AG08395 (cell line): ENCODE measurements at regions not wholly inside any gene's neighbourhood (a gene's known extent, or its start where the extent isn't known, plus 50 kb on each side); places are given as distances from the start of the nearest gene placed in this dataset.
"Not testable (repeated sequence)": the region's sequence is repeated elsewhere in the genome, so short reads cannot be mapped to it uniquely, and the experiment has no call there.

Experiments used
- DNase-seq: peaks from one replicate; pipeline ENCODE4 v3.0.0; 2012; ENCODE audit warnings: mixed read lengths, low spot score

DNA sequence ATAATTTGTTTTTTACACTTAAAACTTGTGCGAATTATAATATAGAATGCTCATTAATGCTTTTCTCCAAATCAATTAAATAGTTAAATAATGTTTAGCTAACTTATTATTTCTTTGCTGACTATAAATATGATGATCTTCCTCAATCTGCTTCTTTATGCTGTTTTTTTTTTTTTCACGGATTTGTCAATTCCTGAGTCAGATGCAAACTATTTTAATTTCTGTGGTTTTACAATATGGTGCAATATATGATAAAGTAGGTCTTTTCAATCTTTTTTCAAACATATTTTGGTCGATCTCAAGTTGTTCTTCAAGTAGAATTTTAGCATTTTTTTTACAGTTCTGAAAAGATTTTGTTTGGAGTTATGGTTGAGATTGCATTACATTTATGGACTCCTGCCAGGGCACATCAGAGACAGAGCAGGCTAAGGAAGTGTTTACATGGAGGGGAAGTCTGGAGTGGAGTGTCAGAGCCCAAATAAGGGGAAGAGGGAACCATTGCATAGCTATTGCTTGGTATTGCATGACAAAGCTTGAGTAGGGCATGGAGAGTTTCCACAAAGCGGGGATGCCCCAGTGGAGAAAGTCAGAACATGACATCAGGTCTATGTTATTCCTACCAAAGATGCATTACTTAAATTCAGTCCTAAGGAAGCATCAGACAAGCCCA lies 204.4 kb downstream of the OTUD1 start:
- no peak for DNase-seq

DNA sequence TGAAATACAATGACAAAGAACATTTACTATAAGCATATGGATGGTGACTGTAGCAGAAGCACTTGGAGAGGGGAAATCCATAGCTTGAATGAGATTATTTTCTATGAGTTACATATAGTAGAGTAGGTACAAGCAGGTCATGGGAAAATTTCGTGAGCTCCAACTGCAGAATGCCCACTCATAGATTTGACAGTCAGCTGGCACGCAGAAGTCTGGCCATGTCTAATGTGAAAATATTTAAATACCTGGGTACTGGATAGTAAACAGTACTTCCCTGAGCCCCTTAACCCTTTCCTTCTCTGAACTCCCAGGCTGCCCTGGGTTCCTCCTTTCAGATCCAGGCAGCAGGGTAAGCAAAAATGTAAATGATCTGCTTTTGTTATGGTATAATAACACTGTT lies 209.7 kb downstream of the OTUD1 start:
- no peak for DNase-seq

DNA sequence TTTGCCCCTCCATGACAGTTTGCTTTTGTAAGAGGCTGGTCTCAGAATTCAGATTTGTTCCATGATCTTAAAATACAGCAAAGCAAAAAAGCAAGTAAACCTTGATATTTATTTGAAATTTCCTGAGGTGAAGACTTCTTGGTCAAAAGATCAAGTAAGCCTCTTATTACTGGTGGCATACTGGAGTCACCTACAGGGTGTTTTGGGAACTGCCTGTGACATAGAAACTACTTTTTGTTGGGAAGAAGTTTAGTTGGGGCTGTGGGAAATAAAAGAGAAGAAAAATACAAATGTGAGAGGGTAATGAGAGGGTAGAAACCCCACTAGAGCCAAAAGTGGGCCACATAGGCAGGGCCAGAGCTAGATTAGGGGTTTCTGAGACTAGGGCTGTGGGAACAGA lies 217.9 kb downstream of the OTUD1 start:
- no peak for DNase-seq

DNA sequence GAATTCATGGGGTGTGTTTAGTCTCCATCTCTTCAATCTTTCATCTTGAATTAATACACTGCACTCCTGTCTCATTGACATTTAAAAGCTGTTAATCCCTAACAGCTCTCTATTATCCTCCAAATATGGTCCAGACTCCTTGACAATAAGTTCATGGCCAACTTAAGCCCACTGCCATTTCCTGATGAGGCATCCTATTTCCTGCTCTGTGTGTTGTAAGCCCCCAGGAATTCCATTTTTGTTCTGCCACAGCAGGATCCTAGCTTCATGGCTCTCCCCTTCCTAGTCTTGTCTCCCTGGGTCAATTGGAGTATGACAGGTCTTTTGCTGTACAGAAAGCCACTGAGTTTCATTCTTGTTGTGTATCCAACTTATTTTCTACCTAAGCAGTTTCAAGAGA lies 218.8 kb downstream of the OTUD1 start:
- DNase-seq, result no peak

DNA sequence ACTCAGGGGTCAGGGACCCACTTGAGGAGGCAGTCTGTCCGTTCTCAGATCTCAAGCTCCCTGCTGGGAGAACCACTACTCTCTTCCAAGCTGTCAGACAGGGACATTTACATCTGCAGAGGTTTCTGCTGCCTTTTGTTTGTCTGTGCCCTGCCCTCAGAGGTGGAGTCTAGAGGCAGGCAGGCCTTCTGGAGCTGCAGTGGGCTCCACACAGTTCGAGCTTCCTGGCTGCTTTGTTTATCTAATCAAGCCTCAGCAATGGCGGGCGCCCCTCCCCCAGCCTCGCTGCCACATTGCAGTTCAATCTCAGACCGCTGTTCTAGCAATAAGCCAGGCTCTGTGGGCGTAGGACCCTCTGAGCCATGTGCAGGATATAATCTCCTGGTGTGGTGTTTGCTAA lies 233.0 kb downstream of the OTUD1 start:
- DNase-seq, result not testable (repeated sequence)

DNA sequence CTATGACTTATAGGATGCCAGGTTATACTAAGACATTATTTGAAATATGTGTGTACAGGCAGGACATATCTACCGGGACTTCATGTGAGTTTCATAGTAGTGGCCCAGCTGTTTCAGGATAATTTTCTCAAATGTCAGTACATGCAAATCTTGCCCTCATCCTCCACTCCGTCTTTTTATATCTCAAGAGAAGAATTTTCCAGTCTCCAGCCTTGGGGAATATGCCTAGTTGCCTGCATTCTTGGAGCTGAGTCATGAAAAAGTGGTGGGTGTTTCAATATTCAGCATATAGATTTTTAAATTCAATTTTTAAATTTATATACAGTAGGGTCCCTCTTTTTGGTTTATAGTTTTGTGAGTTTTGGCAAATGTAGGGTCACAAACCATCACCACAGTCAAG lies 236.7 kb downstream of the OTUD1 start:
- no peak for DNase-seq

DNA sequence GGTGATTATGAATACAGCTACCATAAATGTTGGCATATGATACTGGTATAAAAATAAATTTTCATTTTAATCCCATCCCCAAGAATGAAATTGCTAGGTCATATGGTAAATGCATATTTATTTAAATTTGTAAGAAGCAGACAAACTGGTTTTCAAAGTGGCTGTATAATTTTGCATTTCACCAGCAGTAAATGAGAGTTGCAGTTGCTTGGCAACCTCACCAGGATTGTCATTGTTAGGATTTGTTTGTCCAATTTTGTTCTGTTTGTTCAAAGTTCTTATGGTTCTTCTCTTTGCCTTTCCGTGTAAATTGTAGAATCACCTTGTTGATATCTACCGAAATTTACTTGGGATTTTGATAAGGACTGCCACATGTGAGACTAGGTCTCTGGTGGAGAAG lies 237.4 kb downstream of the OTUD1 start:
- no peak for DNase-seq

DNA sequence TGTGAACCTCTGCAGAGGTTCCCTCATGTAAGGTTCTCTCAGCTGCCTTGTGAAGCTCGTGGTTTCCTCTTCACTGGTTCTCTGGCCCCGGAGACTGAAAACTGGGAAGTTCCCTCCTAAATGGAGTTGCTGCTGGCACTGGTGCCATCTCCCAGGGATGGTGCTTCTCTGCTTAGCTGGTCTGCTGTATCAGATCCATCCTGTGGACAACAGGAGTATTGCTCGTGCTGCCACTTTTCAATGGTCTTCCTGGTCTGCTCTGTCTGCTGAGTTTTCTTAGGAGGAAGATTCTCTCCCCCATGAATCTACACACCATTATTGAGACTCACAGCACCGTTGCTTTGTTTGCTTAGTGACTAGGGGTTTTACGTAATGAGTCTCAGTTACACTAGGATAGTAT lies 247.8 kb downstream of the OTUD1 start:
- no peak for DNase-seq

DNA sequence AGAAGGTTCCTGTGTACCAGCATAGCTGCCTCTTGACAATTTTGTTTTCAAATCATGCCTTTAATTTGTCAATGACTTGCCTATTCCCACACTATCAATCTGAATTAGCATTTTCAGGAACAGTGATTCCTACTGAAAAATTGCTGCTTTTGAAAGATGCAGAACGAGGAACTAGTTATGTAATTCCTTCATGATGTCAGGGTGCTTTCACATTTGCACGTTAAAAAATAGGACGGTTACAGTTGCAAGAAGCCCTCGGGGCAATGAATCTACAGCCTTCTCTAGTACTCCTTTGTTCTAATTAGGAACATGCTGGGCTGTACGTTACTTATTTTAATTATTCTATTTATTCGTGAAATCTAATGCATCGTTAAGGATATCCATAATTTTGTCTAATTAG lies 253.9 kb downstream of the OTUD1 start:
- no peak for DNase-seq

DNA sequence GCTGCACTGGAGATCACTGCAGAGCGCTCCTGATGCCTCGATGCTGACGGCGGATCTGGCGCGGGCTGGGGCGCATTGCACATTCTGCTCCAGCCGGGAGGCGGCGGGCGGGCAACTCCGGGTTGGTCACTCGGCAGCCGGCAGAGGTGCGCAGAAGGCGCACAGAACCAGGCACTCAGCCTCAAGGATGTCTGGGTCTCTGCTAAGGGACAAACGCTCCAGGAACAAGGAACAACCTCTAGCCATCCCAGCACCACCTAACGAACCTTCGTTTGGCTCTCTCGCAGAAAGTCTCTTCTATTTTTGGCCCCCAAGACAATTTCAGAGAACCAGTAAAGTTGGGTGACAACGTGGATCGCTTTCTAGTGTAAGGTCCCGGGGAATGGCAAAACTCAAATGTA lies 254.6 kb downstream of the OTUD1 start:
- DNase-seq, result no peak

DNA sequence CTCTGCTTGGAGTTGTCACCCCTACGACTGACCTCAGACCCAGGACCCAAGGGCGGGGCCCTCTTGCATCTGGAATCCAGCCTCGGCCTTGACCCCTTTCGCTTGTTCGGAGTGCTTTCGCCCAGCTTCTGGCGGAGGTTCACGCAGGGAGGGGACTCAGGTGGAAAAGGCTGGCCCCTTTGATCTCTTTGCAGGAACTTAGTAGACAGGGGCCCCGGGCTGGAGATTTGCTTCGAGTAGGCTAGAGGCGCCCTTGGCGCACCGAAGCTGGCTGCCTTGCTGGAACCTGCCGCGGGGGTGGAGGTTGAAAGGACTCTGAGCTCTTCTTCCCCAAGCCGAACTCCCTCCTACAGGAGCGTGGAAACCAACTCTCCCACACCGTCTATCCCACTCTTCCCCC lies 255.1 kb downstream of the OTUD1 start:
- DNase-seq, result no peak

DNA sequence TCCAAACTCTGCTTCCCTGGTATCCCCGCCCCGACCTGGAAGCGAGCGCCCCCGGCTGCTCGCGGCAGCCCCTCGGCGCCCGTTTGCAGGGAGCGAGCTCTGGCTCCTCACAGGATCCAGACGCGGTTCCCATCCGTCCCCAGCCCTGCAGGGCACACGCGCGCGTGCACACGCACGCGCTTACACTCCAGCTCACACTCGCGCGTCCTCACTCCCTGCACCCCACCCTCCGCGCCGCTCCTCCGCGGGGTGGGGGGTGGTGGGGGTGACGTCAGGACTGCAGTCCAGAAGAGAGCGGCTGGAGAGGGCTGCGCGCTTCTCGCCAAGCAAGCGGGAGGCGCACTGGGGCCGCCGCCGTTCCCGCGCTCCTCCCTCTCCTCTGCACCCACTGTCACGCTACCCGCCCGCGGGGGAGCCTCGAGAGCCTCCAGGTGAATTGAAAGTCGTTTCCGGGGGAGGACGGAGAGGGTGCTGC lies 255.6 kb downstream of the OTUD1 start:
- DNase-seq, result no peak

DNA sequence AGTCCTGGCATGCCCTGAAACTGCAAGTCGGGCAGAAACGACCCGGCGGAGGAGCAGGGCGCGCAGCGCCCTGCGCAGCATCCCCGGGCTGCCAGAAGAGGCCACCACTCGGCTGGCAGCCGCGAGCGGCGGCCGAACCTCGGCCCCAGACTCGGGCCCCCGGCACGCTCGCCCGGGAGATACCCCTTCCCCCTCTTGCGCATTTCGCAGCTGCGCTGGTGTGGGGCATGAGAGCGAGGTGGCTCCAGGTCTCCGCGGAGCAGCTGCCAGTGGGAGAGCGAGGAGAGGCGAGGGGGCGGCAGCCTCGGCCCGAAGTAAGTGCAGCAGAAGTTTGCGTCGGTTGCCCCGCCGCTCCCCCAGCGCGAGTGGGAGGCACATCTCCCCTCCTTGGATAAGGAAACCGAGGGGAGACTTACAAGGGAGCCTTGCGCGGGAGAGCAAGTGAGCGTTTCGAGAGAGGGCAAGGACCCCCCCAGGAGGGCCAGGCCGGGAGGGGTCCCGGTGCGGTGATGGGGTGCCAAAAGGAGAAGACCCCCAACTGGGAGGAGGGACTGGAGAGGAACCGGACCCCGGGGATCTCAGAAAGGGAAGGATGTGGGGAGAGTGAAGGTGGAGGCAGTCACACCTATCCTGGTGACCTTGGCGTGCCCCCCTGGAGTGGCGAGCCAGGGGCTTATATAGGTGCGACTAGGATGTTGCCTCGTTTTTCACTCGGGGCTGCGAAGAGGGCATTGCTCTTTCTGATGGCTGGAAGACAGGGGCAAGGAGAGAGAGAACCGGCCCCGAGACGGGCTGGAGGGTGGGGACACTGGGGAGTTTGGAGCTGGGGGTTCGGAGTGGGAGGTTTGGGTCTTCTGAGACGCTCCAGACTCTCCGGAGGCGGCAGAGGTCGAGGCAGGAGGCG lies 256.3 kb downstream of the OTUD1 start:
- no peak for DNase-seq

DNA sequence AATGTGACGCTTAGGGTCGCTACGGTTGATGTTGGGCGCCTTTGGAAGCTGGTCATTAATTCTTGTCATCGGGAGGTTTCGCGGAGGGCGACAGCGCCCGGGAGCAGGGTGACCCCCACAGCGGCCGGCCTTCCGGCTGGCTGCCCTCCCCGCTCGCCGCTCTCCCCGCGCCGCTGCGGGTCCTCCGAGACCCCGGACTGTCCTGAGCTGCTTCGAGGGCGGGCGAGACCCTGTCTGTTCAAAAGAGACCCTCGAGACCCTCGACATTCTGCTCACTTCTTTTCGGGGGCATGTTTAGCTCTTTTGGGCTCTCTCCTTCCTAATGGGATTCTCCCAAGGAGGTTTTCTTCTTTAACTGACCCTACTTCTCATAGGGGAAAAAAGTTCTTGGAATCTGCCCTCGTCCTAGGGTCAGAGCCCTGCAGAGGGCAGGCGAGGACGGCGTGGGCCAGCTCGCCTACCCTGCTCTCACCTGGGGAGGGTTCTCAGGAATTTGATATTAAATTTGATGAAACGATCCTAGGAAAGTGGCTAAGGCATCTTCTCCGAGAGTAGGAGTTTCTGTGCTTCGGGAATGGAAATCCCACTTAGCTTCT lies 257.0 kb downstream of the OTUD1 start:
- no peak for DNase-seq

DNA sequence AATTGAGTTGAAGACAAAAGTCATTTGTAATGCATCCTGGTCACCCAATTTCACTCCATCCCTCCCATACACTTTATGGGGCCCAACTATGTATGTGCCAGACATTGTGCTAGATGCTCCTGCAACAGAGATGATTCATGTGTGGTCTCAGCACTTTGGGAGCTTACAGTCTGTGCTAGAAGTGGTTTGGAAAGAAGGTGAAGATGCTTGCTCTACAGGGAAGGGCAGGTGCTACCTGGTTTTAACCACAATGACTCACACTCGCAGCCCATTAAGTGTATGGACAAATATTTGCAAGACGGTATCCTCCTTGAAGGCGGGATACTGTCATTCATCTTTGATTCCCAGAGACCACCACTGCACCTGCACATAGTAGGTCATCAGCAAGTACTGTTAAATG lies 257.6 kb downstream of the OTUD1 start:
- no peak for DNase-seq

DNA sequence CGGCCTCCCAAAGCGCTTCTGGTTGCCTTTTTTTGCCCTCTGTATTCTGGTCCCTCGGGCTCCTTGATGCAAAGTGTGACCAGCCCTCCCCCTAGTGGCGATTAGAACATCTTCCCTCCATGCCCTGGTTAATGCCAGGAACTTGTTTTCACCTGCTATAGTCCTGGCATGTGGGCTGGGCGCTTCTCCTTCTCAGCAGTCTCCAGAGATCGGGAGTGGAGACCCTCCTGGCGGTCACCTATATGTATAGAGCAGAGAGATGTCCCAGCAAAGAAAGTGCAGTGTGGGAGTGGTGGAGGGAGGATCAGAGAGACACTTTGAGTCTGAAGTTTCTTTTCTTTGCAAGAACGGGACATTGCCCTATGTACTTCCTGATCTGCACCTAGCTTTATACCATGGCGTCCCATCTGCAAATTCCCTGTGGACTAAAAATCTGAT lies 264.1 kb downstream of the OTUD1 start:
- peak; percentile 41 for DNase-seq

DNA sequence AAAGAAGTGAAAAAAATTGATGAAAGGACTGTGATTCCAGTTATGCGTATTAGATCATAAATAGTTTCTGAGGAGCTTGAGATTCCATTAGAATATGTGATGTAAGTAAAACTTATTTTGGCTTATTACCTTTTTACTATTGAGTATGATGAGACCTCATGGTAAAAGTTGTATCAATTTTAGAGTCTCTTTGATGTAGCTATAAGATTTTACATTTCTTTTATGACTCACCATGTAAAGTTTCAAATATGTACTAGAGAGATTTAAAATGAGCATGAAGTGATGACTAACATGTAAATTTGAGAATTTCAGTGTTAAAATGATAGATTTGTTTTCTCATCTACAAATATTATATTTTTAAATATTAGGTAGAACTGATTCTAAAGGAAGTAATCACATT lies 276.5 kb downstream of the OTUD1 start:
- no peak for DNase-seq

DNA sequence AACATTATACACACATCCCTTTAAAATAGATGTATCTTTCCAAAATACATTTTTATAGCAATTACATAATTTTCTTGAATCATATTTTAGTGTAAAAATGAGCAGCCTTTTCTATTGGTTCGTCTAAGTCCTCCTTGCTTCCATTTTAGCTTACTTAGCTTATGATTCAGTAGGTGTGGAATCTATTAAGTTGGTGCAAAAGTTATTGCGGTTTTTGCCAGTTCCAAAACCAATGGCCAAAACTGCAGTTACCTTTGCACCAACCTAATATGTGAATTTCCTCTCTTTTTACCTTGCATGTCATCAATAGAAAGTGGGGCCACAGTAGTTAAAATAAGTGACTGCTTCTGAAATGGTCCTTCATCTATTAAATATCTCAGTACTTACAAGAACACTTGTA lies 279.0 kb downstream of the OTUD1 start:
- DNase-seq, result no peak

DNA sequence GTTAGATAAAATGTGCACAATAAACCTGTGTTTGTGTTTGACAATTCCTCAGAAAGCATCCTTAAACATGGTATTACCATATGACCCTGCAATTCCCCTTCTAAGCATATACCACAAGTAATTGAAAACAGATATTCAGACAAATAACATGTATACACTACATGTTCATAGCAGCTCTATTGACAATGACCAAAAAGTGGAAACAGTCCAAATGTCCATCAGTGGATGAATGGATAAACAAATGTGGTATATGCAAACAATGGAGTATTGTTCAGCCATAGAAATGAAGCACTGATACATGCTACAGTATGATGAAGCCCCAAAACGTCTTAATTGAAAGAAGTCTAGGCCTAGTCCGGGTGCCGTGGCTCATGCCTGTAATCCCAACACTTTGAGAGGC lies 280.1 kb downstream of the OTUD1 start:
- no peak for DNase-seq

DNA sequence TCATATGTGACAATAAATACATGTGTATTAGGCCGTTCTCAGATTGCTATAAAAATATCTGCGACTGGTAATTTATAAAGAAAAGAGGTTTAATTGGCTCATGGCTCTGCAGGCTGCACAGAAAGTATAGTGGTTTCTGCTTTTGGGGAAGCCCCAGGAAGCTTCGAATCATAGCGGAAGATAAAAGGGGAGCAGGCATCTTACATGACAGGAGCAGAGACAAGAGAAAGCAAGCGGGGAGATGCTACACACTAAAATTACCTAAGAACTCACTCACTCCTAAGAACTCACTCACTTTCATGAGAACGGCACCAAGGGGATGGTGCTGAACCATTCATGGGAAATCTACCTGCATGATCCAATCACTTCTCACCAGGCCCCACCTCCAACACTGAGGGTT lies 284.9 kb downstream of the OTUD1 start:
- no peak for DNase-seq

DNA sequence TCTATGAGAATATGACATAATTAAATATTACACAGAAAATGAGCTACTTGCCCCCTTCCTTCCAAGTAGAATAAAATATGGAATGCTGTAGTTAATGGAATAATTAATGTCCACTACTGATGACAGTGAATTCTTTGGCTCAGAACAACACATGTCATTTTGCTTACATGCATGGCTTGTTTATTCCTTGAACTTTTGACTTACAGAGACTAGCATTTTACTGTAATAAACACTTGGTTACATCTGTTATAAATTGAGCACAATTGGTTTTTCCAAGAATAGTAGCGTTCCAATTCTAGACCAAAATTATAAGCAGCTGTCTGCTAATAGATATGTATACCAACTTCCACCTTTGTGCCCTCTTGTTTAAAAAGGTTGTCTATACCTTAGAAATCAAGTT lies 286.7 kb downstream of the OTUD1 start:
- DNase-seq, result no peak

DNA sequence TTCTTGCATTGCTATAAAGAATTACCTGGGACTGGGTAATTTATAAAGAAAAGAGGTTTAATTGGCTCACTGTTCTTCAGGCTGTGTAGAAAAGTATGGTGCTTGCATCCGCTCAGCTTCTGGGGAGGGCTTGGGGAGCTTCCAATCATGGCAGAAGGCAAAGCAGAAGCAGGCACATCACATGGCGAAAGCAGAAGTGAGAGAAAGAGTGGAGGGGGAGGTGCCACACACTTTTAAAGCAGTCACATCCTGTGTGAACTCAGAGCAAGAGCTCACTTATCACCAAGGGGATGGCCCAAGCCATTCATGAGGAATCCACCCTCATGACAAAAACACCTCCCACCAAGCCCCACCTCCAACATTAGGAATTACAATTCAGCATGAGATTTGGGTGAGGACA lies 303.5 kb downstream of the OTUD1 start:
- DNase-seq, result no peak

DNA sequence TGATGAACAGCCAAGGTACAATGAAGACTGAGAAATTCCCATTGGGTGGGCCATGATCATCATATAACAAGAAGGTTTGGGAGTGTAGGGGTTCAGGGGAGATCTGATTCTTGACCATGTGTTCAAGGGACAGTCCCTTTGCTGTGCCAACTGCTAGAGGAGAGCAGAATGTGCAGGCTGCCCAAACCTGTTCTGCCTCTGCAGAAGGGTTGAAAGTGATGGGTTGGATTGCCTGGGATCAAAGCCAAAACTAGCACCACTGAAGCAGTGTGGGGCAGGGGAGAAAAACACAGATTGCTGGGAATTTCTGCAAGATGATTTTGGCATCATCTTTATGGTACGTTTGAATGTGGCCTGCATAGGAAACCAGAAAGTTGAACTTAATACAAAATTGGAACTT lies 303.9 kb downstream of the OTUD1 start:
- DNase-seq, result no peak
